ENCODE measurements at regions not wholly inside any gene's neighbourhood (a gene's known extent, or its start where the extent isn't known, plus 50 kb on each side); places are given as distances from the start of the nearest gene placed in this dataset.

- no peak for DNase-seq (ENCODE audit: extremely low read depth, low read depth)
These were observed 219.6 kb upstream of the GPR26 start for GRCh38 chr10:123446449-123447156.

DNA sequence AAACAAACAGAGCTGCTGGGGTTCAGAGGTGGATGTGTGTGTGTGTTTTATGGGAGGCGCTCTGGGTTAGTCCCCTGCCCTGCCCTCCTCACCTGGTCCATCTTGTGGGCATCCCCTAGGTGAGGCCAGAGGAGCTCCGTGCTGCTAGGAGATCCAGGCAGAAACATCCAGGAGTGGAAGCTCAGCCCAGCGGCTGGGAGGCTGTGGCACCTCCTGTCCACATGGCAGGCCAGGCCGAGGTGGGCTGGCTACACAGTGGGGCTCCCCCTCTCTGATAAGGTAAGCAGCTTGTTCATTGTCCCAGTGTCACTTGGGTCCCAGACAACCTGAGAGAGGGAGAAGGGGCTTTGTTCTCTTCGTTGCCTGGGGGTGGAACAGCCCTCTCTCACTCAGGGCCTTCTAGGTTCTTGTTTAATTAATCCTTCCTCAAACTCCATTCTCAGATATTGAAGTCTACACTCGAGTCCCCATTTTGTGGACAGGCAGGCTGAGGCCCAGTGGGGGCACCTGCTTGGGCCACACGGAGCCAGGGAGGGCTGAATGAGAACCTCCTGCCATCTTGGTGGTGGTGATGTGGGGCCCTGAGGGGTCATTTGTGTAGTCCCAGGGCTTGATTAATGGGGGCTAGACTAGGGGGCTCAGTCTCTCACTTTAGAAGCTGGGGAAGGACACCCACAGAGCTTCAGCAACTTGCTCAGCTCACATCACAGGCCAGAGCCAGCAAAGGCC is 216.8 kb upstream of the GPR26 start:
- no peak for DNase-seq (ENCODE audit: extremely low read depth, low read depth)

GRCh38 chr10:123450956-123451605 is 215.1 kb upstream of the GPR26 start:
- DNase-seq (ENCODE audit: extremely low read depth, low read depth): no peak

GRCh38 chr10:123451618-123452245 is 214.4 kb upstream of the GPR26 start:
- DNase-seq (ENCODE audit: extremely low read depth, low read depth): peak; percentile 6

DNA sequence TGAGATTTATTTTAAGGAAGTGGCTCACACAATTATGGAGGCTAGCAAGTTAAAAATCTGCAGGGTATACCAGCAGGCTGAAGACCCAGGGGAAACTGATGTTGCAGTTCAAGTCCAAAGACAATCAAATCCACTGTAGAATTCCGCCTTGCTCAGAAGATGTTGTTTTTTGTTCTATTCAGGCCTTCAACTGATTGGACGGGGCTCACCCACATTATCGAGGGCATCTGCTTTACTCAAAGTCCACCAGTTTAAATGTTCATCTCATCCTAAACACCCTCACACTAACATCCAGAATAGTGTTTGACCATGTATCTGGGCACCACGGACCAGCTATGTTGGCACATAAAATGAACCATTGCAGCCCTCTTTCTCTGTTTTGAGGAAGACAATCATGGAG is 211.2 kb upstream of the GPR26 start:
- DNase-seq (ENCODE audit: extremely low read depth, low read depth): no peak

DNA sequence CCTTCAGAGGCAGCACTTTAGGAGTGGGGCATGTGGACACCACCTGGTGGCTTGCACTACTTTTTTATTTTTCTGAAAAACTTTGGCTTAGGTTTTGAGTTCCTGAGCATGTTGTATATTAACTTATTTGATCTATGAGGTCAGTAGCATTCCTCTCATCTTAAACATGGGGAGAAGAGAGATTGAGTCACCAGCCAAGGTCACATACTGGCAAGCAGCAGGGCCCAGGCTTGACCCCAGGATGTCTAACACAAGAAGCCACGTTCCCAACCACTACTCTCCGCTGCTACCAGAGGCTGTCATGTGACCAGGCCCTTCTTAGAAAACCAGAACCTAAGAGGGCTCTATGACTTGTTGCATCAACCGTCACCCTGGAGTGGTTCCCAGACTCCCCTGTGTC is 210.3 kb upstream of the GPR26 start:
- DNase-seq (ENCODE audit: extremely low read depth, low read depth): no peak

DNA sequence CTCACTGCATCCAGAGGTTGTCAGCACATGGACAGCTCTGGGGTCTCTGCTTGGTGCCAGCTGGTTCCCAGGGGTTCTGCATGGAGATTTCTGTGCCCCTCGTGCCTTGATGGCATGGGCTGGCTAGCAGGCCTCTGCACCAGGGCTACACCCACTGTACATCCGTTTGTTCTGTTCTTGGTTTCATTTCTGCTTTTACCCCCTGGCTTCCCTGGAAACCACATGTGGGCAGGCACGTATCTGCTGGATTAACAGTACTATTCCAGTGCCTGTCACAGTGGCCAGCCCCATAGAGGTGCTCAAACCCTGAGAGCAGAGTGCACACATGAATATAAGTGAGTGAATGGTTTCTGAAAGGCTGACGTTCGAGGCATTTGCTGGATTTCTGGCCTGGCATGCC is 207.2 kb upstream of the GPR26 start:
- no peak for DNase-seq (ENCODE audit: extremely low read depth, low read depth)

GRCh38 chr10:123459371-123460091 is 206.6 kb upstream of the GPR26 start:
- no peak for DNase-seq (ENCODE audit: extremely low read depth, low read depth)

- DNase-seq (ENCODE audit: extremely low read depth, low read depth): no peak
These were observed 203.9 kb upstream of the GPR26 start for GRCh38 chr10:123462246-123462645.

DNA sequence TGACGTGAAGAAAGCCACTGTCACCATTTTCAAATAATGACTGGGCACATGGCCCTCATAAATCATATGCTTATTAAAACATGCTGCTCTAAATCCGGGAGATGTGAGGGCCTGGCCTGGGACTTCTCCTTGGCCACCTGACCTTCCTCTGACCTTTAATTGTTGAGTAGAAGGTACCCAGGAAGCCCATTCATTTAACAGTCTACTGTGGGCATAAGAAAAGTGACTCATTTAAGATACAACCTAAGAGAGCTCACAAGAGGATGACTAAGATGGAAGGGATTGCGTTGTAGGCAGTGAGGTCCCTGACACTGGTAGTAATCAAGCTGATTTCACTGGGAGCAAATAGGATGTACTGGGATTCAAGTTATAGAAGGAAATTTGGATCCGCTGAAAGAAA is 203.4 kb upstream of the GPR26 start:
- DNase-seq (ENCODE audit: extremely low read depth, low read depth): no peak

DNA sequence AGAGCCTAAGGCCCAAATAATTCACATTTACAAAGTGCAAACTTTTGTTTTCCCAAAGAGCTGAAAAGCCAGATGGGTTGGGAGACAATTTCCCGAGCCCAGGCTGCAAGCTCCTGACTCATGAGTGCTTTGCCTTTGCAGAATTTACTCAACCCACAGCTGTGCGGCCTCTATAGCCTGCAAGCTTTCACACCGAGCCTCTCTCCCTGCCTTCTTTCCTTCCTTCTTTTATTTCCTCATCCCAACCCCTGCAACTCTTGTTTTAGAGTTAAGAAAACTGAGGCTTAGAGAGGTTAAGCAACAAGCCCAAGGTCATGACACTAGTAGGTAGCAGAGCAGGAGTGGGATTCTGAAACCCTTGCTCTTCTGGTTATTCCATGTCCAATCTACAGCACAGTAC is 203.0 kb upstream of the GPR26 start:
- DNase-seq (ENCODE audit: extremely low read depth, low read depth): no peak

GRCh38 chr10:123463698-123464097 is 202.5 kb upstream of the GPR26 start:
- no peak for DNase-seq (ENCODE audit: extremely low read depth, low read depth)

- DNase-seq (ENCODE audit: extremely low read depth, low read depth): no peak
These were observed 201.5 kb upstream of the GPR26 start for GRCh38 chr10:123464430-123465323.

DNA sequence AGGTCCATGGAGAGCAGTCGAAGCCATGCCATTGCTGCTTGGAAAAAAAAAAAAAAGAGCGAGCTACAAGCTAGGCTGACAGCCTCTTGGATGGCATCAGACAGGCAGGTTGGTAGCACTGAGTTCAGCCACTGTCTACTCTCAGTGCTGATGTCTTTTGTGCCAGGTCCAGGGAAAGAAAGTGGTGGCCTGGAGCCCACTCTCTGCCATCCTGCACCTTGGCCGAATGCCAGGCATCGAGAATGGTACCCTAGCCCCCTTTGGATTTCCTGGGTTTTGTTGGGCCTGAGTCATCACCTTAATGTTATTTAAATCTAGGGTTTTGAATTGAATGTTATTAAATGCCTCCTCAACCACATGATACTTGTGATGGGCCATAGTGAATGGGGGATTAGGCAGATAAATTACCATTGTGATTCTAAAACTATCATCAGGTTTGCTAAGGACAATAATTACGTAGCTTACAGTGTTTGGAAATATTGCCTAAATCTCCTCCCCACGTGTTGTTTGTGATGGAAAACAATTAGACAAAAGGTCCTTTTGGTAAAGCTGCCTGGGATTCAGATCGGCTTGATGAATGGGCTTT is 195.7 kb upstream of the GPR26 start:
- DNase-seq (ENCODE audit: extremely low read depth, low read depth): no peak

GRCh38 chr10:123471811-123472210 is 194.3 kb upstream of the GPR26 start:
- no peak for DNase-seq (ENCODE audit: extremely low read depth, low read depth)

DNA sequence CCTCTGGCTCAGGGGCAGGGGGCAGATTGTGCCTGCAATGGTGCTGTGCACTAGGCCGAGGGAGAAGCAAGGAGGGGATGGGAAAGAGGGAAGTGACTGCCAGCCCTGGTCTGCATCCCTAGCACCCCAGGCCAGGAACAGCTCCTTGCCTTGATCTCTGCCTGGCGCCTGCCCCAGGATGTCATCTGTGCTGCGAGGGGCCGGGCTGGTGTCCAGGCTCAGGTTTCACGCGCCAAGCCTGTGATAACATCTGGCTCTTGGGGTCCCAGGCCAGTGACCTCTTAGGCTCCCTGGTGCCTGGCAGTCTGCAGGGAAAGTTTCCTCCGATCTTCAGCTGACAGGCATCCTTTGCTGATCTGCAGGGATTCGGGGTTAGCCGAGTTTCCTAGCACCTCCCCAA is 193.5 kb upstream of the GPR26 start:
- DNase-seq (ENCODE audit: extremely low read depth, low read depth): no peak

DNA sequence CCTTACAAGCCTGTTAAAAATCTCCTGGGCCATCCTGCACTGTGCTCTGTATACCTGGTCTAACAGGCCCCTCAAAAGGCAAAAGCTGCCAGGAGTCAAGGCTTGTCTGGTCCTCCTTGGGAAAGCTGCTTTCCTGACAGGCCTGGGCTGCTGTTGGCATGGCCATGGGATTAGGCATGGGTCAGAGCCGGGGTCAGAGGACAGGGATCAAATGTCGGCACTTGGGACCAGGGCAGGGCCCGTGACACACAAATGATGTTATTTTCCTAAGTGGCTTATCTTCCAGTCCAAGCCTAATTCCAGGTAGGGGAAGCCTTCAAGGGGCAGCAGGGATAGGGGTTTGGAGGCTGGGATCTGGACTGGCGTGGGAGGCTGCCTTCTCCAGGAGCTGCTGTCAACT is 191.5 kb upstream of the GPR26 start:
- DNase-seq (ENCODE audit: extremely low read depth, low read depth): no peak

DNA sequence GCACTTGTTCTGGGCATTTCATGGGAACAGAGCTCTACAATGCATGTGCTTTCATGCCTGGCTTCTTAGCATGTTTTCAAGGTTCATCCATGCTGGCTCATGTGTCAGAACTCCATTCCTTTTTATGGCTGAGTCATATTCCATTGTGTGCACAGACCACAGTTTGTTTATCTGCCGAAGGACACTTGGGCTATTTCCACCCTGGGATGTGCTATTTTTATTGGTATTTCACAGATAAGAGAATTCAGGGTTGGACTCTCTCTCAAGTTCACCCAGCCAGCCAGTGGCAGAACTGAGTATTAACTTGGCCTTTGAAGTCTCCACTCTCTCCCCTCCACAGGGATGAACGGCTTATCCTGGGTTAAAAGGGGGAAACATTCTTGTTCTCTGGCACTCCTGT is 190.7 kb upstream of the GPR26 start:
- DNase-seq (ENCODE audit: extremely low read depth, low read depth): no peak

- DNase-seq (ENCODE audit: extremely low read depth, low read depth): no peak
These were observed 188.0 kb upstream of the GPR26 start for GRCh38 chr10:123478116-123478515.

All from NCI-H460 (cell line).